ENCODE measurements at regions not wholly inside any gene's neighbourhood (a gene's known extent, or its start where the extent isn't known, plus 50 kb on each side); places are given as distances from the start of the nearest gene placed in this dataset.

DNA sequence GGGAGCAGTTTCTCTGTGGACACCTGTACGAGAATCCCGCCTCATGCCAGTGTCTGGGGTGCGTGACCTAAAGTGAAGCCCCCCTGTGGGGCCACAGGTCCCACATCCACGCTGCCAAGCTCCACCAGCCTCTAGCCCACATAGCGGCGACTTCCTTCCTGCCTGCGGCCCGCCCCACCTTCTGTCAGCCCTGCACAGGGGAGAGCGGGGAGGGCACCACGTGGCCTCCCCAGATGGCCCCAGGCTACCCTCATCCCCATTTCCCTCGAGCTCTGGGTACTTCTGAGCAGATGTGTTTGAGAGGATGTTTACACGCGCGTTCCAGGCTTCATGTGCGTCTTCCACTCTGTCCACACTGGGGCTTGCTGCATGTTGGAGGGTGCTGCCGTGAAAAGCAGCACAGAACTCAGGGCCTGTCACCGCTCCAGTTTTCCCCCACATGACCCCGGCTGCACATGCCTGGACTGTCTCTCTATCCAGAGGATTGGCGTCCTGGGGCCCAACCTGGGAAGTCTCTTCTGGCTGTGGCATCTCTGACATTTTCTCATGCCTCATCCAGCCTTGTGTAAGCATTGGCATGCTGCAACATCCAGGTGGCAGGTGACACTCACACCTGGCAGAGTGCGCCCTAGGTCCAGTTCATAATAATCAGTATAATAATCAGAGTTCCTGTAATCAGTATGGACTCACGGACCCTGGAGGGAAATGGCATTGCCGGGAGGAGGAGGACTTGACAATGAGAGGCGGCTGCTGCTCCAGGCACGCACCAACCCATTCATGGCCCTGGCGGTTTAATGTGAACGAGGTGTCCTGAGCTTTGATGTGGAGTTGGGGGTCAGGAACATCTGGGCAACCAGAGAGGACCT, 146.3 kb upstream of the TWIST2 start:
- no peak overlapping the region for H3K4me3 ChIP-seq (ENCODE audit: low read depth, low read length)
- DNase-seq (ENCODE audit: low read depth): no peak
- TF ChIP-seq, protein P1, sequence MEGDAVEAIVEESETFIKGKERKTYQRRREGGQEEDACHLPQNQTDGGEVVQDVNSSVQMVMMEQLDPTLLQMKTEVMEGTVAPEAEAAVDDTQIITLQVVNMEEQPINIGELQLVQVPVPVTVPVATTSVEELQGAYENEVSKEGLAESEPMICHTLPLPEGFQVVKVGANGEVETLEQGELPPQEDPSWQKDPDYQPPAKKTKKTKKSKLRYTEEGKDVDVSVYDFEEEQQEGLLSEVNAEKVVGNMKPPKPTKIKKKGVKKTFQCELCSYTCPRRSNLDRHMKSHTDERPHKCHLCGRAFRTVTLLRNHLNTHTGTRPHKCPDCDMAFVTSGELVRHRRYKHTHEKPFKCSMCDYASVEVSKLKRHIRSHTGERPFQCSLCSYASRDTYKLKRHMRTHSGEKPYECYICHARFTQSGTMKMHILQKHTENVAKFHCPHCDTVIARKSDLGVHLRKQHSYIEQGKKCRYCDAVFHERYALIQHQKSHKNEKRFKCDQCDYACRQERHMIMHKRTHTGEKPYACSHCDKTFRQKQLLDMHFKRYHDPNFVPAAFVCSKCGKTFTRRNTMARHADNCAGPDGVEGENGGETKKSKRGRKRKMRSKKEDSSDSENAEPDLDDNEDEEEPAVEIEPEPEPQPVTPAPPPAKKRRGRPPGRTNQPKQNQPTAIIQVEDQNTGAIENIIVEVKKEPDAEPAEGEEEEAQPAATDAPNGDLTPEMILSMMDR (IDR thresholded peaks at IDR 0.05; ENCODE audit: low read depth, low read length, missing control alignments): no peak

DNA sequence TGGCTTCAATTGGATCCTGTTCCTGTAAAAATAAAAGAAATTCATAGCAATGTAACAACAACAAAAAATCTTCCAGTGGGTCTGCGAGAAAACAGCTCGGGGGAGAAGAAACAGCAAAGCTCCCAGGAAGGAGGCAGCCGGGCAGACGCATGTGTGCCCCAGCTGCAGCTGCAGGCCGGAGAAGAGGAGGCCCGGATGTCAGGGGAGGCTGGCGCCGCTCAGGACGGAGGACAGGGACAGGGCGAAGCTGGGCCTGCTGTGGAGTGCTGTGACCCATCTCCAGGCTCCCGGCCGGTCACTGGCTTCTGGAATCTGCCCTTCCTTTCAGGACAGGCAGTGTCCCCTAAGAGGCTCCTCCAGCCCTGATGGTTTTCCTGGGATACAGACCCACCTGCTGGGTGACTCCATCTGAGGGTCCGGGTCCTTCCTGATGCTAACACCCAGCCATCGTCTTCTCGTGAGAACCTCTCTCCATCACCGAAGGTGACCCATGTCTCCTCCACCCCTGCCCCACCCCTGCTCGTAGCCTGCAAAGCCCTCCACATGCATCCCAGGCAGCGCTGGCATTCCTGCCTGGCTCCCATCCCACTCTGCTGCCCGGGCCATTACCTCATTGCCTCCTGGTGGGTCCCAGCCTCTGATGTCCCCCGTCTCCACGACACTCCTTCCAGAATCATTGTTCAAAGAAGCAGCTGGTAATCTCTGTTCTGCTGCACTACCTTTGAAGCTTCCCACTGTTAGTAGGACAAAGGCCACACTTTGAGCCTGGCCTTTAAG, 145.4 kb upstream of the TWIST2 start:
- no peak for DNase-seq (ENCODE audit: low read depth)
- TF ChIP-seq, protein P1 (IDR thresholded peaks at IDR 0.05; ENCODE audit: low read depth, low read length, missing control alignments): no peak
- no peak overlapping the region for H3K4me3 ChIP-seq (ENCODE audit: low read depth, low read length)

DNA sequence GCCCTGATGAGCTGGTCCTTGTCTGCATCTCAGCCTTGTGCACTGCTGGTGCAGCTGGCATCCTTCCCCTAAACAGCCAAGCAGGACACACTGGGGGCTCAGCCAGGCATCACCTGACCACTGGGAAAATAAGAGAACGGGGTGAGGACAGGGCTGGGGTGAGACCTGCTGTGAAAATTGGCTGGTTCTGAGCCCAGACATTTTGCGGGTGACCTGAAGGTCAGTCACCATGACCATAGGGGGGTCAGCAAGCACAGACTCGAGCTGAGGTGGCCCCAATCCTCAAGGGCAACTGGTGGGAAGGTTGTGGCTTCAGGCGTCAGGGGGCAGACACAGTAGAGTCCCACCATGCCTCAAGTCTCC, 144.9 kb upstream of the TWIST2 start:
- no peak overlapping the region for H3K4me3 ChIP-seq (ENCODE audit: low read depth, low read length)
- TF ChIP-seq, protein P1 (IDR thresholded peaks at IDR 0.05; ENCODE audit: low read depth, low read length, missing control alignments): no peak
- no peak for DNase-seq (ENCODE audit: low read depth)

DNA sequence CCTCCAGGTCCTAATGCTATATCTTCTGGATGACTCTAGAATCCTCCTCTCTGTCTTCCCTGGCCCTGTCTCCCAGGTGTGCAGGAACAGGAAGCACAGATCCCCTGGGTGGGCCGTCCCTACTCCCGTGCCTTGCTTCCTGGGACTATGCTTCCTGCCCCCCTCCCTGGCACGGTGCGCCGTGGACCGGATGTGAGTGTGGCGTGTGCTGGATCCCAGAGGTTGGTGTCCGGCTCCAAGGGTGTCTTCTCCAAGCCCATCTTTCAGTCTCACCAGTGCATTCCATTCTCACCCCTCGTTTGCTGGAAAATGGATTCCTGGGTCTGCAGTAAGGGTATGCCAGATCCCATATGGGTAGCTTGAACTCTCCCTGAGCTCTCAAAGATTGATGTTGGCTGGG, 144.4 kb upstream of the TWIST2 start:
- TF ChIP-seq, protein P1 (IDR thresholded peaks at IDR 0.05; ENCODE audit: low read depth, low read length, missing control alignments): no peak
- no peak for DNase-seq (ENCODE audit: low read depth)
- no peak overlapping the region for H3K4me3 ChIP-seq (ENCODE audit: low read depth, low read length)

DNA sequence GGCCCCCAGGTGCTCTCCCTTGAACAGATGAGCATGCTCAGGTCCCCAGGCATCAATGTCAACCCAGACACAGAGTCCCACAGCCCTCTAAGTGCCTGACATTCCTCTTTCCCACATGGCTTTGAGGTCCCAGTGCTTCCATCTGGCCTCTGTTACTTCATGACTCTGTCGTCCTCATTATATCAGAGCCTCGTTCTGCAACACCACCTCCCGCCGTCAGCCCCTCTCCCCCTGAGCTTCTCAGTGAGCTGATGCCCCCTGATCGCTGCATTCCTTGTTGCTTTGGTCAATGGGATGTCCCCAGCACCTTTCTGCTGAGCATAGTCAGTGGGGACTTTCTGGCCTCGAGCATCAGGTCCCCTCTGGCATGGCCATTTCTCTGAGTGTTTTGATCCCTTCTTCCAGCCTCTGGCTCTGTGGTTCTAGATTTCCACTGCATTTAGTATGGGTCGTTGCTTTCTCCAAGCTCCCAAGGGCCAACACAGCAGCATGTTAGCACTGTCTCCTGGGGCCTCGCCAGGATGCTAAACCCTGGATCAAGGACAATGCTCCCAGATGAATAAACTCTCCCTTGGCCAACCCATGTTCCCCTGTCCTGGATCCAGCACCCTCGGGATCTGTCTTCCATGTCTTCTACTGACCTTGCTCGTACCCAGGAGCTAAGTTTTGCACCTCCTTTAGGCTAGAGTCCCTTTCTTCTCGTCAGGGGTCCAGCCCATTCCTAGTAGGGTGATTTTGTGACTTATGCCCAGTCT, 143.2 kb upstream of the TWIST2 start:
- TF ChIP-seq, protein P1 (IDR thresholded peaks at IDR 0.05; ENCODE audit: low read depth, low read length, missing control alignments): no peak
- H3K4me3 ChIP-seq (ENCODE audit: low read depth, low read length): no peak overlapping the region

DNA sequence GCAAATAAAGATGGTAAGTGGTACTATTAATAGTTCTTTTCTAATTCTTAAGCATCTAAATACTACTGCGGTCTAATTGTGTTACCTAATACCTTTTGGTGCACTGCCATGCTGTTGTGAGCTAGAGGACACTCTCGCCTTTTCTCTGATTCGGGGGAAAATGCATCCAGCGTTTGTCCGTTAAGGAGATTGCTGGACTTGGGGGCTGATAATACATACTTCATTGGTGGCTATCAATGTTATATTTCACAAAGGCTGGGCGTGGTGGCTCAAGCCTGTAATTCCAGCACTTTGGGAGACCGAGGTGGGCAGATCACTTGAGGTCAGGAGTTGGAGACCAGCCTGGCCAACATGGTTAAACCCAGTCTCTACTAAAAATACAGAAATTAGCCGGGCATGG, 141.7 kb upstream of the TWIST2 start:
- H3K4me3 ChIP-seq (ENCODE audit: low read depth, low read length): no peak overlapping the region
- TF ChIP-seq, protein P1 (IDR thresholded peaks at IDR 0.05; ENCODE audit: low read depth, low read length, missing control alignments): no peak
- DNase-seq (ENCODE audit: low read depth): no peak

More for the DNA sequence above, 143.2 kb upstream of the TWIST2 start:
- DNase-seq (ENCODE audit: low read depth): no peak
